ENCODE measurements at regions not wholly inside any gene's neighbourhood (a gene's known extent, or its start where the extent isn't known, plus 50 kb on each side); places are given as distances from the start of the nearest gene placed in this dataset.
"Not testable (repeated sequence)": the region's sequence is repeated elsewhere in the genome, so short reads cannot be mapped to it uniquely, and the experiment has no call there.

- no peak for FAIRE-seq
- DNase-seq (ENCODE audit: low spot score in 2 of 2), result no peak
Measured at GRCh38 chr1:102691592-102692090, 416.7 kb downstream of the COL11A1 start.

DNA sequence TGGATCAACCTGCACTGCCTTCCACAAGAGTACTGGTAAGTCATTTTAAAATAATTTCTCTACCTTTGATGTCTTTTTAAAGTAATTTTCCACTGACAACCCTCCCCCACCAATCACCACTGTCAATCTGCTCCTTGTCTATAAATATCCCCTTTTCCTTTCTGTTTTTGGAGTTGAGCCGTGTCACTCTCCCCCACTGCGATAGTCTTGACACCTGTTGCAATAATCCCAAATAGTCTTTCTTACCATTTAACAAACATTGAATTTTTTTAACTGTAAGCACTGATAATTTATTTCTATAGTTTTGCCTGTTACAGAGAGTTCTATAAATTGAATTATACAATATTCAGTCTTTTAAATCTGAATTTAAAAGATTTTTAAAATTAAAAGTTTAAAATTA lies 420.9 kb downstream of the COL11A1 start:
- DNase-seq (ENCODE audit: low spot score in 2 of 2) (no peak), FAIRE-seq (no peak)

DNA sequence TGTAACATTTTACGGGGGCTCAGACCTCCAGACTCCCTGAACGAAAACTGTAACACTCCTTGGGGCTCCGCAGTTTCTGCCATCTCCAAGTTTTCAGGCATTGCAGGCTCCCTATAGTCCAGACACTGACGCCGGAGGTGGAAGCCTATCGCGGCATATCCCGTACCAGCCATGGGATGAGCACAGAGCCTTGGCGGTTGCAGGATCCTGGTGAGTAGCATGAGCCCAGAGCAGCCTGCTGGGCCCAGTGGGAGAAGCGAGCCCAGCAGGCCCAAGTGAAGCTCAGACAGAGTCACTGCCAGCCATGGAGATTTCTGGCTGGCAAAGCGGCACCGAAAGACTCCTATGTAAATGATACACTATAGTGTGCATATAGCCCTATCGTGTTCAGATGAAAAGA lies 446.8 kb downstream of the COL11A1 start:
- FAIRE-seq, result no peak
- no peak for DNase-seq (ENCODE audit: low spot score in 2 of 2)

DNA sequence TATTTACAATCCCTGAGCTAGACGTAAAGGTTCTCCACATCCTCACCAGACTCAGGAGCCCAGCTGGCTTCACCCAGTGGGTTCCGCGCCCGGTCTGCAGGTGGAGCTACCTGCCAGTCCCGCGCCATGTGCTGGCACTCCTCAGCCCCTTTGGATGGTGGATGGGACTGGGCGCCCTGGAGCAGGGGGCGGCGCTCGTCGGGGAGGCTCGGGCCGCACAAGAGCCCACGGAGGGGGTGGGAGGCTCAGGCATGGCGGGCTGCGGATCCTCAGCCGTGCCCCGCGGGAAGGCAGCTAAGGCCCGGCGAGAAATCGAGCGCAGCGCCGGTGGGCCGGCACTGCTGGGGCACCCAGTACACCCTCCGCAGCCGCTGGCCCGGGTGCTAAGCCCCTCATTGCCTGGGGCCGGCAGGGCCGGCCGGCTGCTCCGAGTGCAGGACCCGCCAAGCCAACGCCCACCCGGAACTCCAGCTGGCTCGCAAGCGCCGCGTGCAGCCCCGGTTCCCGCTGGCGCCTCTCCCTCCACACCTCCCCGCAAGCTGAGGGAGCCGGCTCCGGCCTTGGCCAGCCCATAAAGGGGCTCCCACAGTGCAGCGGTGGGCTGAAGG lies 448.3 kb downstream of the COL11A1 start:
- FAIRE-seq; DNase-seq (ENCODE audit: low spot score in 2 of 2): not testable (repeated sequence)

DNA sequence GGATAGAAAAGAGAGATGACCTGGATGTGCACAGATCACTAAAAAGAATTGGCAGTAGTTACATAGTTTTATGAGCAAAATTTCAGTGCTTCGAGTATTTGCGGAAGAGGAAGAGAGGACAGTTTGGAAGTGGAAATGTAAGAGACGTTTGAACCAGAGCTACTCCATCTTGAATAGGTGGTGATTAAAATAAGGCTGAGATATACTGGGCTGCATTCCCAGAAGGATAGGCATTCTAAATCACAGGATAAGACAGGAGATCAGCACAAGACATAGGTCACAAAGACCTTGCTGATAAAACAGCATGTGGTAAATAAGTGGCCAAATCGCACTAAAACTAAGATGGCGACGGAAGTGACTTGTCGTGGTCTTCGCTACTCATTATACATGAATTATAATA lies 453.3 kb downstream of the COL11A1 start:
- no peak for DNase-seq (ENCODE audit: low spot score in 2 of 2)
- FAIRE-seq, result no peak

DNA sequence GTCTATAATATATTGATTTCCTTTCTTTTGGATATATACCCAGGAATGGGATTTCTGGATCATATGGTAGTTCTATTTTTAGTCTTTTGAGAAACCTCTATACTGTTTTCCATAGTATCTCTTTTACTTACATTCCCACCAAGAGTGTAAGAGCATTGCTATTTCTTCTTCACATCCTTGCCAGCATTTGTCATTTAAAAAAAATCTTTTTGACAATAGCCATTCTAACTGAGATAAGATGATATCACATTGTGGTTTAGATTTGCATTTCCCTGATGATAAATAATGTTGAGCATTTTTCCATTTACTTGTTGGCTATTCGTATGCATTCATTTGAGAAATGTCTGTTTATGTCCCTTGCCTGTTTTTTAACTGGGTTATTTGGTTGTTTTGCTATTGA lies 467.4 kb downstream of the COL11A1 start:
- DNase-seq (ENCODE audit: low spot score in 2 of 2) (no peak), FAIRE-seq (no peak)

GRCh38 chr1:102640312-102640711 lies 468.0 kb downstream of the COL11A1 start:
- DNase-seq (ENCODE audit: low spot score in 2 of 2), result no peak
- FAIRE-seq, result no peak

GRCh38 chr1:102631691-102632090 lies 476.6 kb downstream of the COL11A1 start:
- FAIRE-seq, result no peak
- DNase-seq (ENCODE audit: low spot score in 2 of 2), result no peak

GRCh38 chr1:102630041-102630440 lies 478.3 kb downstream of the COL11A1 start:
- no peak for FAIRE-seq

DNA sequence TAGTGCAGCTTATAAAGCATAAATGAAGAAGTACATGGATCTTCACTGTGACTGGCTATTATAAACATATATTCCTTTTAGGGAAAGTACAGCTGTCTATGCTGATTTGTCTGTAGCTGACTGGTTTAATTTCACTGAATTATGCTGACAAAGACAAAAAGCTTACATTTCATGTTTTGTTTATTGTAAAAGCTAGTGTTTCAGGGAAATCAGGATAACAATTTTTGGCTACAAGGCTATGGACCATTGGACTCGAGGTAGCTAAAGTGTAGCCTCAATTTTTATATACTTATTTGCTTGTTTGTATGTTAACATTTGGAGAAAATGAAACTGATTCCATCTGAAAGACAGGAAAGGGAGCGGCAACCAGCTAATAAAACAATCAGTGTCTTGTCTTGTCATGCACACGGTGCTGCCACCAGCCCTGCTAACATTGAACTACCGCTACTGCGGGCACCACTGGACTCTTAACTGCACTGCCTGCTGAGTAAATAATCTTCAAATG lies 480.2 kb downstream of the COL11A1 start:
- FAIRE-seq (no peak), DNase-seq (ENCODE audit: low spot score in 2 of 2) (peak in 1 of 2 donors; percentile 3)

More at GRCh38 chr1:102630041-102630440, 478.3 kb downstream of the COL11A1 start:
- no peak for DNase-seq (ENCODE audit: low spot score in 2 of 2)

DNA sequence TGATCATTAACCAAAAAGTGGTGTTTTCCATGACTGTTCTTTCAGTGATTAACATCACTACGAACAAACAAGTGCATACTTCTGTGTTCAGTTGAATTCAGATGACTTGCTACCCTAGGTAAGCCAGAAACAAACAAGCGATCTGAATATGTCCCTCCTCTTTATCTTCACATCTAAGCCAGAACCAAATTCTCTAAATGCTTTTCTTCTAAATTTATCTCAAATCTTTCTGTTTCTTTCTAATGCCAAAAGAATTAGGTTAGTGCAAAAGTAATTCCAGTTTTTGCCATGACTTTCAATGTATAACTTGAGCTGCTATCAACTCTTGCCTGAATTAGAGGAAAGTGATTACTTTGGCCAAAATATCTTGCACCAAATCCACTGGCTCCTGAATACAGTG lies 481.2 kb downstream of the COL11A1 start:
- no peak for DNase-seq (ENCODE audit: low spot score in 2 of 2)
- no peak for FAIRE-seq

GRCh38 chr1:102615896-102616295 lies 492.4 kb downstream of the COL11A1 start:
- FAIRE-seq (no peak), DNase-seq (ENCODE audit: low spot score in 2 of 2) (no peak)

- no peak for DNase-seq (ENCODE audit: low spot score in 2 of 2)
- no peak for FAIRE-seq
Measured at GRCh38 chr1:102595106-102595505, 513.2 kb downstream of the COL11A1 start.

- no peak for FAIRE-seq
Measured at GRCh38 chr1:102593276-102593675, 515.0 kb downstream of the COL11A1 start.

DNA sequence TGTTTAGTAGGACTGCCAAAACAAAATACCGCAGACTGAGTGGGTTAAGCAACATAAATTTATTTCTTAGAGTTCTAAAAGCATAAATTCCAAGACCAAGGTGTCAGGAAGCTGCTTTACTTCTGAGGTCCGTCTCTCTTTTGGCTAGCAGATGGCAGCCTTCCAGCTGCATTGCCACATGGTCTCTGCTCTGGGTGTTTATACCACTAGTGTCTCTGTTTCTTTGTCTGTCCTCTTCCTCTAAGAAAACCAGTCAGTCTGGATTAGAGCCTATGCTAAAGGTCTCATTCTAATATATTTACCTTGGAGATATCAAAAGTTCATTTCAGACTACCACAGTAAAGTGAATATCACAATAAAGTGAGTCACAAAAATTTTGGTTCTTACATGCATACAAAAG lies 519.8 kb downstream of the COL11A1 start:
- FAIRE-seq, result no peak
- DNase-seq (ENCODE audit: low spot score in 2 of 2), result no peak

More at GRCh38 chr1:102593276-102593675, 515.0 kb downstream of the COL11A1 start:
- no peak for DNase-seq (ENCODE audit: low spot score in 2 of 2)

GRCh38 chr1:102586022-102586421 lies 522.3 kb downstream of the COL11A1 start:
- no peak for DNase-seq (ENCODE audit: low spot score in 2 of 2)
- FAIRE-seq, result no peak

GRCh38 chr1:102580806-102581205 lies 527.5 kb downstream of the COL11A1 start:
- no peak for FAIRE-seq
- no peak for DNase-seq (ENCODE audit: low spot score in 2 of 2)

GRCh38 chr1:102578804-102579203 lies 529.5 kb downstream of the COL11A1 start:
- FAIRE-seq (no peak), DNase-seq (ENCODE audit: low spot score in 2 of 2) (no peak)

DNA sequence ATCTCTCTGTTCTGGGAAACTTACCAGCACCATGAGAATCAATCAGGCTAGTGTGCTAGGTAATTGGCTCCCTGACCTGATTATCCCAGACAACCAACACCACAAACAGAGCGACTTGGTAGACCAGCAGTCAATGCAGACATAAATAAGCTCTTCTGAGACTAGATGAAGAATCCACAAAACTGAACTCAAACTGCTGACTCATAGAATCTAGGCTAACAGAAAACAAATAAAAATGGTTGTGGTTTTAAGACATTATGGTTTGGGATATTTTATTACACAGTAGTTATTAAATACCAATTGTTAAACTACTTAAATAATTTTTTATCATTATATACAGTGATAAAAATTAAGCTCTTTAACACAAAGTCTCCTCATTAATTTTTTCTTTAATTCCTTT lies 535.7 kb downstream of the COL11A1 start:
- FAIRE-seq (no peak), DNase-seq (ENCODE audit: low spot score in 2 of 2) (no peak)

DNA sequence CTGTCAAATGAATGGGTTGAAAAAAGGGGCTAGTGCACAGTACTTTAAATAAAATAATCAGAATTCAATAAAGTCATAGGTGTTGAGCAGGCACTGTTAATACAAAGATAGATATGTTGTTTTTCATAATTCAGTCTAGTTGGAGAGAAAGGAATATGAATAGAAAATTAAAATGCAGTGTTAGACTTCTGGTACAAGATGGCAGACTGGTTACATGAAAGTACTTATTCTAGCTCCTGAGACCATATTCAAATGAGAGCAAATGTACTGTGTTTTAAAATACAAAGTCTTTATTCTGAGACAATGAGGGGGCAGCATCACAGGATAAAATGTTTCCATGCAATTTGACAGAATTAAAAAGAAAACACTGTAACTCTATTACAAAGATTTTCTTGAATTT lies 542.1 kb downstream of the COL11A1 start:
- FAIRE-seq (no peak), DNase-seq (ENCODE audit: low spot score in 2 of 2) (no peak)

- no peak for FAIRE-seq
- no peak for DNase-seq (ENCODE audit: low spot score in 2 of 2)
Measured at GRCh38 chr1:102562380-102562779, 545.9 kb downstream of the COL11A1 start.

DNA sequence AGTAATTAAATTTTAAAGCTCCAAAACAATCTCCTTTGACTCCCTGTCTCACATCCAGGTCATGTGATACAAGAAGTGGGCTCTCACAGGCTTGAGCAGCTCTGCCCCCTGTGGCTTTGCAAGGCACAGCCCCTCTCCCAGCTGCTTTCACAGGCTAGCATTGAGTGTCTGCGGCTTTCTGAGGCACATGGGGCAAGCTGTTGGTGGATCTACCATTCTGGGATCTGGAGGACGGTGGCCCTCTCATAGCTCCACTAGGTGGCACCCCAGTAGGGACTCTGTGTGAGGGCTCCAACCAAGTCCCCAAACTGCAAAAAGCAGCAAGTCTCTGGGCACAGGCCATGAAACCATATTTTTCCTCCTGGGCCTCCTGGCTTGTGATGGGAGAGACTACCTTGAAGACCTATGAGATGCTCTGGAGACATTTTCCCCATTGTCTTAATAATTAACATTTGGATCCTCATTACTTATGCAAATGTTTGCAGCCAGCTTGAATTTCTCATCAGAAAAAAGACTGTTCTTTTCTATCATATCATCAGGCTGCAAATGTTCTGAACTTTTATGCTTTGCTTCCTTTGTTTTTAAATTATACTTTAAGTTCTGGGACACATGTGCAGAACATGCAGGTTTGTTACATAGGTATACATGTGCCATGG lies 554.1 kb upstream of the OLFM3 start:
- DNase-seq (ENCODE audit: low spot score in 2 of 2), result no peak
- FAIRE-seq, result no peak

Data from frontal cortex (tissue), 3 donors.